ELF-1 (cell line): ENCODE measurements at regions not wholly inside any gene's neighbourhood (a gene's known extent, or its start where the extent isn't known, plus 50 kb on each side); places are given as distances from the start of the nearest gene placed in this dataset.

Source experiments
- DNase-seq: peaks from one replicate; pipeline ENCODE4 v3.0.0-alpha.2; 2016; ENCODE audit warnings: low read depth, low spot score

- DNase-seq = no peak
These were observed 96.1 kb upstream of the PLXNA4 start for GRCh38 chr7:132672200-132672990.

DNA sequence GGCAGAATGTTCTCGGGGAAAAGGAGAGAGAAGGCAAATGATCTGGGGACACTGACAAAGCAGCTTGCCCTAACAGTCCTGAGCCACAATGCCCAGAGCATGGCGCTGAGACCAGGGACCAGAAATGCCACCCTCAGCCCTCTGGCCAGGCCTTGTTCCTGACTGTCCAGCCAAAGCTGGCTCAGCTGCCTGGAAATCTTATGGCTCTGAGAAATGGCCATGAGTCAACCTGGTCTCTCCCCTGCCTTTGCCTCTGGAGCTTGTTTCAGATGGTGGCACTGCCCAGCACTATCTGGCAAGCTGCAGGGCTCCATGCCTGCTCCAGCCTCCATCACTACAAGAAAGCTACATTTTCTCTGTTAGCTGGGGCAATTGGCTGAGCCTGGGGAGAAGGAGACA, 90.5 kb upstream of the PLXNA4 start:
- no peak for DNase-seq

- no peak for DNase-seq
These were observed 90.0 kb upstream of the PLXNA4 start for GRCh38 chr7:132666071-132666773.

GRCh38 chr7:132656846-132657776, 80.8 kb upstream of the PLXNA4 start:
- no peak for DNase-seq

GRCh38 chr7:132656341-132656740, 80.1 kb upstream of the PLXNA4 start:
- DNase-seq = no peak

DNA sequence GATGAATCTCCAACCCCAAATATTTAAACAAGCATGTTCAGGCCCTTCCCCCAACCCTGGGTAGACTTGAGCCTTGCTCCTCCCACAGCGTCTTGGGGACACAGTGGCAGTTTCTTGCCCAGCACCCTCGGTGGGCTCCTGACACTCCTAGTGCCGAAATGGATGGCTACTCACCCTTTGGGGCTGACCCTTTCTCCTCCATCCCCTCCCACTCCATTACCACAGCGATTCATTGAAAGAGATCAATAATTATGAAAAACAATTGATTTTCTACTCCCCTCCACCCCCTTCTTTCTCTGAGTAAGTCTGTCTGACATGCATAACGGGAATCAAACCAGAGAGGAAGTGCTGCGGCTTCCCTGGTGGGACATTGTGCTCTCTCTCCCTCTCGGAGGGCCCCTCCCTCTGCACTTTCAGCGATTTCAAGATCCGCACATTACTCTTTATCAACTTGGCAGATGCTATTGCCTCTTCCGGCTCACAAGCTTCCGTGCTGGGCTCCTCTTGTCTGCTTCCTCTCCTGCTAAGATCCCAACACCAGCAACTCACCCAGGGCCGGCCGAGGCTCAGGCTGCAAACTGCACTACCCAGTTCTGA, 79.0 kb upstream of the PLXNA4 start:
- peak; percentile 40 for DNase-seq

DNA sequence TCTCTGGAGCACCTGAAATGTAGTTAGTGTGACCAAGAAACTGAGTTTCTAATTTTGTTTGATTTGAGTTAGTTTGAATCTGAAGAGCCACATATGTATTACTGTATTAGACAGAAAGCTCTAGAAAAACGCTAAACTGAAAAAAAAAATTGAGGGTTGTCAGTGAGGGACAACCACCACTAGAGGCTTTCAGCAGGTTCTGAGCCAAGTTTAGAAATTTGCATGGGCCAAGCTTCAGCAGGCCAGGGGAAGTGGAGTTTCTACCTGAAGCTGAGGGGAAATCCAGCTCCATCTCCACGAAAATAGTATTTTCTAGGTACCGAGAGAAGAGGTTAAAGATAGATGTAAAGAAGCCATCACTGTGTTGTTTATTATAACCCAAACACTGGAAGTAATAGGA, 77.9 kb upstream of the PLXNA4 start:
- peak; percentile 41 for DNase-seq

- DNase-seq = no peak
These were observed 77.2 kb upstream of the PLXNA4 start for GRCh38 chr7:132653366-132653930.

GRCh38 chr7:132652507-132652906, 76.2 kb upstream of the PLXNA4 start:
- DNase-seq = no peak

- peak; percentile 69 for DNase-seq
These were observed 74.2 kb upstream of the PLXNA4 start for GRCh38 chr7:132650498-132650897.

- no peak for DNase-seq
These were observed 71.0 kb upstream of the PLXNA4 start for GRCh38 chr7:132647311-132647710.

DNA sequence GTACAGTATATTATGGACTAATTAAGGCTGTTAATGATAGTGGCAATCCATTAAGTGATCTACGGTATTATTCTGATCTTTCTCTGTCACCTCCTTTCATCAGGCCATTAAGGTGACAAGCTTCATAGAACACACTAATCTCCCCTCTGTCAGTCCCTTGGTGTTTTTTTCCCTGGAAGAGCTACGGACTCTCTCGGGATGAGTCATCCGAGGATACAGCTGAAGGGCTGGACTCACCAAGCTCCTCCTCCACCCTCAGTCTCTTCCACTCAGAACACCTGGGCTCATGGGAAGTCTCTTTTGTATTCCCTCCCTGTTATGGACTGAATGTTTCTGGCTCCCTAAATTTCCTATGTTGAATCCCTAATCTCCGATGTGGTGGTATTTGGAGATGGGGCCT, 69.8 kb upstream of the PLXNA4 start:
- no peak for DNase-seq

GRCh38 chr7:132643302-132643701, 67.0 kb upstream of the PLXNA4 start:
- peak; percentile 18 for DNase-seq

- no peak for DNase-seq
These were observed 65.0 kb upstream of the PLXNA4 start for GRCh38 chr7:132641238-132641637.

DNA sequence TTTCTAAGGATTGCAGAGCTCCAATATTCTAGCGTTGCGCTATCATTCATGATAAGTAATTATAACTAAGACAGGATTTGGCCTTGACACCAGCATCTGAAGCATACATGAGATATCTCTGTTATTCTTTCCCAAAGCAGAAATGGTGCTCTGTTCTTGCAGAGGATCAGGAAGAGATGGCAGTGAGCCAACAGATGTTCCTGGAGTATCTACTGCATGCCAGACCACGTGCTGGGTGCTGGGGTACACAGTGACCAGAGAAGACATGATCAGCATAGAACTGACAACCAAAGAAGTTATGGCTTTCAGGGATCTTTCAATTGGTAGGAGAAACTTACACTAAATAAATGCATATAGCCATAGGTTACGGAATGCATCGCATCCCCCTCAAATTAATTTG, 63.7 kb upstream of the PLXNA4 start:
- no peak for DNase-seq

GRCh38 chr7:132638000-132638399, 61.7 kb upstream of the PLXNA4 start:
- no peak for DNase-seq

GRCh38 chr7:132636581-132636980, 60.3 kb upstream of the PLXNA4 start:
- peak; percentile 47 for DNase-seq

- no peak for DNase-seq
These were observed 58.9 kb upstream of the PLXNA4 start for GRCh38 chr7:132635127-132635526.

DNA sequence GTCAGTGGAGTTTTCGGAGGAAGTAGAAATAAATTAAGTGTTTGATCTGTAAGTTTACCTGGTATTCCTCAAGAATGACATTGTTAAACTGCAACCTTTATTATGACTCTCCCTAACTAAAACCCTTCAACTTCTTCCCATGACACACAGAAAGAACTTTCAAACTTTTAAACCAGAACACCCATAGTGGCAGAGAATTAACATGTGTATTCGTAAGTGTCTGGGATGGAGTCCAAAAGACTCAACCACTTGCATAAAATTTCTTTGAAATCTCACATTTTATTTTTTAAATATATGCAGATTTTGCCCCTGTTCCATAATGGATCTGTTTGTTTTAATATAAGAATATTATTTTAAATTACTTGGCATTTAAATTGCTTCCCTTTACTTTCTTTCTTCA, 54.6 kb upstream of the PLXNA4 start:
- DNase-seq = no peak
